HEK293T (cell line): ENCODE measurements at regions not wholly inside any gene's neighbourhood (a gene's known extent, or its start where the extent isn't known, plus 50 kb on each side); places are given as distances from the start of the nearest gene placed in this dataset.

ENCODE experiments used
- CTCF ChIA-PET: fragments of 350-600 bp; formaldehyde crosslinking; extraction: SDS; loops from one replicate; lab custom pipeline; 2021; ENCODE audit warnings: antibody characterized with exemption, inconsistent platforms; lab: Yijun Ruan, JAX
- POLR2A ChIA-PET: fragments of 350-600 bp; formaldehyde crosslinking; extraction: SDS; loops from one replicate; lab custom pipeline; 2020; ENCODE audit warnings: antibody characterized with exemption, inconsistent platforms; lab: Yijun Ruan, JAX
- DNase-seq: peaks from one replicate; pipeline ENCODE4 v3.0.0; 2012; ENCODE audit warnings: mixed read lengths; ENCODE audit errors: extremely low spot score
- ARNT ChIP-seq: fragments of 450-650 bp; IDR thresholded peaks from 2 replicates; pipeline ENCODE4 v1.6.1; 2017; ENCODE audit warnings: mild to moderate bottlenecking
- BHLHE40 ChIP-seq: fragments of 450-650 bp; IDR thresholded peaks from 2 replicates; pipeline ENCODE4 v1.6.1; 2016; ENCODE audit warnings: mild to moderate bottlenecking, moderate library complexity, borderline replicate concordance
- CTBP1 ChIP-seq: fragments of 450-650 bp; IDR thresholded peaks from 2 replicates; pipeline ENCODE4 v1.6.1; 2016; ENCODE audit warnings: borderline replicate concordance
- ELF4 ChIP-seq: fragments of 450-650 bp; IDR thresholded peaks from 2 replicates; pipeline ENCODE4 v1.6.1; 2017; ENCODE audit warnings: antibody characterized with exemption
- FOXA1 ChIP-seq: fragments of 450-650 bp; IDR thresholded peaks from 2 replicates; pipeline ENCODE4 v1.6.1; 2016; ENCODE audit warnings: mild to moderate bottlenecking
- FOXK2 ChIP-seq: fragments of 450-650 bp; IDR thresholded peaks from 2 replicates; pipeline ENCODE4 v1.6.1; 2016; ENCODE audit warnings: mild to moderate bottlenecking
- FOXM1 ChIP-seq: fragments of 450-650 bp; IDR thresholded peaks from 2 replicates; pipeline ENCODE4 v1.6.1; 2017; ENCODE audit warnings: mild to moderate bottlenecking, borderline replicate concordance
- HDGF ChIP-seq: fragments of 450-650 bp; IDR thresholded peaks from 2 replicates; pipeline ENCODE4 v1.6.1; 2017; ENCODE audit warnings: antibody characterized with exemption, borderline replicate concordance
- L3MBTL2 ChIP-seq: fragments of 450-650 bp; conservative IDR thresholded peaks from 2 replicates; pipeline ENCODE4 v1.6.1; 2016; ENCODE audit warnings: mild to moderate bottlenecking
- LEF1 ChIP-seq: fragments of 450-650 bp; IDR thresholded peaks from 2 replicates; pipeline ENCODE4 v1.6.1; 2017; ENCODE audit warnings: mild to moderate bottlenecking, borderline replicate concordance
- NFRKB ChIP-seq: fragments of 450-650 bp; IDR thresholded peaks from 2 replicates; pipeline ENCODE4 v1.6.1; 2016; ENCODE audit warnings: mild to moderate bottlenecking, moderate library complexity
- SP1 ChIP-seq: fragments of 450-650 bp; IDR thresholded peaks from 2 replicates; pipeline ENCODE4 v1.6.1; 2017
- SUZ12 ChIP-seq: fragments of 450-650 bp; IDR thresholded peaks from 2 replicates; pipeline ENCODE4 v1.6.1; 2016; ENCODE audit warnings: mild to moderate bottlenecking
- TARDBP ChIP-seq: fragments of 450-650 bp; IDR thresholded peaks from 2 replicates; pipeline ENCODE4 v1.6.1; 2016
- ZNF384 ChIP-seq: fragments of 450-650 bp; IDR thresholded peaks from 2 replicates; pipeline ENCODE4 v1.6.1; 2016
- TF ChIP-seq, protein P1 (sequence below): fragments of 450-650 bp; IDR thresholded peaks from 2 replicates; pipeline ENCODE4 v1.6.1; 2016

GRCh38 chr10:80976658-80977057, 439.0 kb downstream of the SH2D4B start:
- ChIA-PET CTCF (no interaction called here), POLR2A (no interaction called here)
- no peak for DNase-seq
- TF ChIP-seq HDGF = no peak
- TF ChIP-seq BHLHE40 = no peak
- no peak for TF ChIP-seq SP1
- TF ChIP-seq, protein P1, sequence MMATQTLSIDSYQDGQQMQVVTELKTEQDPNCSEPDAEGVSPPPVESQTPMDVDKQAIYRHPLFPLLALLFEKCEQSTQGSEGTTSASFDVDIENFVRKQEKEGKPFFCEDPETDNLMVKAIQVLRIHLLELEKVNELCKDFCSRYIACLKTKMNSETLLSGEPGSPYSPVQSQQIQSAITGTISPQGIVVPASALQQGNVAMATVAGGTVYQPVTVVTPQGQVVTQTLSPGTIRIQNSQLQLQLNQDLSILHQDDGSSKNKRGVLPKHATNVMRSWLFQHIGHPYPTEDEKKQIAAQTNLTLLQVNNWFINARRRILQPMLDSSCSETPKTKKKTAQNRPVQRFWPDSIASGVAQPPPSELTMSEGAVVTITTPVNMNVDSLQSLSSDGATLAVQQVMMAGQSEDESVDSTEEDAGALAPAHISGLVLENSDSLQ = no peak
- no peak for TF ChIP-seq FOXM1
- no peak for TF ChIP-seq ELF4
- TF ChIP-seq L3MBTL2 = no peak
- no peak for TF ChIP-seq LEF1
- TF ChIP-seq ZNF384 = no peak
- no peak for TF ChIP-seq FOXA1
- no peak for TF ChIP-seq FOXK2

- DNase-seq = no peak
- TF ChIP-seq, protein P1 = no peak
- TF ChIP-seq LEF1 = no peak
- TF ChIP-seq FOXA1 = no peak
- TF ChIP-seq L3MBTL2 = no peak
- TF ChIP-seq BHLHE40 = no peak
- TF ChIP-seq CTBP1 = no peak
- no peak for TF ChIP-seq ZNF384
- TF ChIP-seq FOXK2 = no peak
- CTCF ChIA-PET = no interaction called here
- POLR2A ChIA-PET = no interaction called here
Observed at GRCh38 chr10:80985102-80985501, 447.4 kb downstream of the SH2D4B start.

GRCh38 chr10:80986596-80986995, 448.9 kb downstream of the SH2D4B start:
- ChIA-PET POLR2A (no interaction called here), CTCF (no interaction called here)
- TF ChIP-seq ARNT (no peak), CTBP1 (no peak), ELF4 (no peak), BHLHE40 (no peak), FOXM1 (no peak)
- TF ChIP-seq, protein P1 = no peak
- DNase-seq = no peak

DNA sequence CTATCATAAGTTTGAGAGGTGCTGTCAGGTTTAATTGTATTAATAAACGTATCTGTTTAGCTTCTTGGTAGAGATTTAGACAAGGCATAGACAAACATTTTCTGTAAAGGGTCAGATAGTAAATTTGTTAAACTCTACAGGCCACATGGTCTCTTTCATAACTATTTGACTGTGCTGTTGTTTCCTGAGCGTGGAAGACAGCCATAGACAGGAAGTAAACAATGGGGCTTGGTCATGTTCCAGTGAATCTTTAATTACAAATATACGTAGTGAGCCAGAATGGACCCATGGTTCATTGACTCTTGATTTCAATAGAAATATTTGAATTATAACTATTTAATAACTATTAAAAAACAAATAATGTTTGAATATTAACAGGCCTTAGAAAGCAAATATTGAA, 451.1 kb downstream of the SH2D4B start:
- no peak for TF ChIP-seq ZNF384
- no peak for TF ChIP-seq BHLHE40
- TF ChIP-seq ARNT = no peak
- TF ChIP-seq FOXA1 = no peak
- no peak for TF ChIP-seq SUZ12
- no peak for TF ChIP-seq ELF4
- TF ChIP-seq L3MBTL2 = no peak
- TF ChIP-seq HDGF = no peak
- TF ChIP-seq NFRKB = no peak
- no peak for TF ChIP-seq FOXK2
- TF ChIP-seq TARDBP = no peak
- no peak for TF ChIP-seq LEF1
- TF ChIP-seq SP1 = no peak
- TF ChIP-seq, protein P1 = no peak
- no peak for TF ChIP-seq FOXM1
- no peak for TF ChIP-seq CTBP1
- POLR2A ChIA-PET = no interaction called here
- DNase-seq = no peak
- CTCF ChIA-PET = no interaction called here

- POLR2A ChIA-PET = no interaction called here
- CTCF ChIA-PET = no interaction called here
- TF ChIP-seq HDGF = no peak
- no peak for TF ChIP-seq SUZ12
- TF ChIP-seq BHLHE40 = no peak
- no peak for TF ChIP-seq ZNF384
- no peak for TF ChIP-seq FOXA1
- TF ChIP-seq, protein P1 = no peak
- no peak for TF ChIP-seq CTBP1
- no peak for DNase-seq
Observed at GRCh38 chr10:80996615-80997193, 459.0 kb downstream of the SH2D4B start.
